ENCODE measurements at regions not wholly inside any gene's neighbourhood (a gene's known extent, or its start where the extent isn't known, plus 50 kb on each side); places are given as distances from the start of the nearest gene placed in this dataset.

DNA sequence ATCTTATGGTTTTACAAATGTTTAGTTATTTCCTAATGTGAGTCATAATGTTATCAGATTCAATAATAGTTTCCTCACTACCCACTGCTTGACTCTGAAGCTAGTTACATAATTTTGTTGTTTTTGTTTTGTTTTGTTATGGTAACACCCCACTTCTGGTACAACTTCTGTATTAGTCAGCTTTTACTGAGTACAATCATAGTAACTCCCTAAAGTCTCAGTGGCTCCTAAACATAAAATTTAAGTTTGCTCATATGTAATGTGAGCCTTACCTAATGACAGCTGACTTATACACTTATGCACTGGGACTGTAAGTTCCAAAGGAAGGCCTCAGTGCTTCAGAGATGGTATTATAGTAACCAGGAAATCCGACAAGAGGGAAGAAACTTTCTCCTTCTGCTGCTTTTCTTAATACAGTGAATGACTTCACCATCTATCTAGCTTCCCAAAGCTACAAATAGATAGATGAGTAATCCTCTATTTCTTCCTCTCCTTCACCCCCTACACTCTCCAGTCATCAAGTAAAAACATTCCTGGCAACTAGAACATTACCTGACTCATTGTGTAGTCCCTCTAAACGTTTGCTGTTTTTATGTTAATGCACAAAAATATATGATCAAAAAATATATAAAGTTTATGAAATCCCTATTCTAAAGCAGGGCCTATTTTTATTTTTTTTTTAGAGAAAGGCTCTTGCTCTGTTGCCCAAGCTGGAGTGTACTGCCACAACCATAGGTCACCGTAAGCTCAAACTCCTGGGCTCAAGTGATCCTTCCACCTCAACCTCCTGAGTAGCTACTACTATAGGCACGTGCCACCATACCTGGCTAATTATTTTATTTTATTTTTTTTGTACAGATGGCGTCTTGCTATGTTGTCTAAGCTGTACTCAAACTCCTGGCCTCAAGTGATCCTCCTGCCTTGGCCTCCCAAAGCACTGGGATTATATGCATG, 563.0 kb downstream of the SOX6 start:
- TF ChIP-seq, protein P1, sequence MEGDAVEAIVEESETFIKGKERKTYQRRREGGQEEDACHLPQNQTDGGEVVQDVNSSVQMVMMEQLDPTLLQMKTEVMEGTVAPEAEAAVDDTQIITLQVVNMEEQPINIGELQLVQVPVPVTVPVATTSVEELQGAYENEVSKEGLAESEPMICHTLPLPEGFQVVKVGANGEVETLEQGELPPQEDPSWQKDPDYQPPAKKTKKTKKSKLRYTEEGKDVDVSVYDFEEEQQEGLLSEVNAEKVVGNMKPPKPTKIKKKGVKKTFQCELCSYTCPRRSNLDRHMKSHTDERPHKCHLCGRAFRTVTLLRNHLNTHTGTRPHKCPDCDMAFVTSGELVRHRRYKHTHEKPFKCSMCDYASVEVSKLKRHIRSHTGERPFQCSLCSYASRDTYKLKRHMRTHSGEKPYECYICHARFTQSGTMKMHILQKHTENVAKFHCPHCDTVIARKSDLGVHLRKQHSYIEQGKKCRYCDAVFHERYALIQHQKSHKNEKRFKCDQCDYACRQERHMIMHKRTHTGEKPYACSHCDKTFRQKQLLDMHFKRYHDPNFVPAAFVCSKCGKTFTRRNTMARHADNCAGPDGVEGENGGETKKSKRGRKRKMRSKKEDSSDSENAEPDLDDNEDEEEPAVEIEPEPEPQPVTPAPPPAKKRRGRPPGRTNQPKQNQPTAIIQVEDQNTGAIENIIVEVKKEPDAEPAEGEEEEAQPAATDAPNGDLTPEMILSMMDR (IDR thresholded peaks at IDR 0.05; ENCODE audit: low read length, missing control alignments), result no peak
- DNase-seq (ENCODE audit: low read depth), result peak; percentile 80
- H3K4me3 ChIP-seq (replicated peaks; ENCODE audit: low read depth, low read length), result no peak overlapping the region

DNA sequence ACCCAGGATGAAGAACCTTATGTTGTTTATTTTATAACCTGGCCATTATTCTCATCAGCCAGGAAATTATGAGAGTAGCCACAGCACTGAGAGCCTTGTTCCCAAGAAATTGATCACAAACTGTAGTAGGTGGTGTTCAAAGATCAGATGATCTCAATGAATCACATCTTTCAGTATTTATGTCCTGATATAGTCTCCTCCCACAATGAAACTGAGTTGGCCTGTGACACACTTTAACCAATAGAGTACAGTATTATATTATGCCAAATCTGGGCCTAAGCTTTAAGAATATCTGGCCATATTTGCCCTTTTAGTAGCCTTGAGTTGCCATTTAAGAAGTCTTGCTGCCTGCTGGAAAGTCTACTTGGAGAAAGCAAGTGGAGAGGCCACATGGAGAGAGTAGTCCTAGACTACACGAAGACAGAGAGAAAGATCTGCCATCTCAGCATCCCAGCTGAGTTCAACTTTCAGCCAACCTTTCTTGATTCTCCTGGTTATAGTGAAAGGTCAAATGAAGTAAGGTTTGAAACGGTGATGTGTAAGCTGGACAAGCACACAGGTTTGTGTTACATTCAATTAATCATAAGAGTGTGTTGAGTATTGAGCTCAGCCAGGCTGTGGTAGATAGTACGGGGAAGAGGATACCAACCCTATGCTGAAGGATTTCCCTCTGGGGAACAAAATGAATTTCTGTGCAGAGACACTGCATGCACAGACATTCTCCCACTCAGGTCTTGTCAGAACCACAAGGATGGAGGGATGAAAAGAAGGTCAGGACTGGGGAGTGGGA, 561.8 kb downstream of the SOX6 start:
- no peak overlapping the region for H3K4me3 ChIP-seq (replicated peaks; ENCODE audit: low read depth, low read length)
- TF ChIP-seq, protein P1 (IDR thresholded peaks at IDR 0.05; ENCODE audit: low read length, missing control alignments), result no peak

DNA sequence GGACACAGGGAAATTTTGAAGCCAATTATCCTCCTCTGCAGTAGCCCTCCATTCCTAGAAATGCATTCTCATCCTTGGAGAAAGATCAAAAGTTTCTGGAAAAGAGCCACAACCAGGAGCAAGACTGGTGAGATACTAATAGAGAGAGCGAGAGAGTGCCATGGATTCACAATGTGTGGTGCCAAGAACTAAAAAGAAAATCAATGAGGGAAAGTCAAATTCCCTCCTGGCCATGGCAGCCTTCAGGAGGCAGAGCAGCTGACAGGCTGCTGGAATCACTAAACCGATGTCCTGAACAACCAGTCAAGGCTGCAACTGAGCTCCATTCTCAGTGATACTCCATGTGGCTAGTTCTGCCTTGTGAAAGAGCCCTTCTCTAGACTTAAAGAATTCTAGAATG, 561.0 kb downstream of the SOX6 start:
- TF ChIP-seq, protein P1 (IDR thresholded peaks at IDR 0.05; ENCODE audit: low read length, missing control alignments), result no peak
- H3K4me3 ChIP-seq (replicated peaks; ENCODE audit: low read depth, low read length), result no peak overlapping the region
- no peak for DNase-seq (ENCODE audit: low read depth)

More for the DNA sequence above, 561.8 kb downstream of the SOX6 start:
- no peak for DNase-seq (ENCODE audit: low read depth)

DNA sequence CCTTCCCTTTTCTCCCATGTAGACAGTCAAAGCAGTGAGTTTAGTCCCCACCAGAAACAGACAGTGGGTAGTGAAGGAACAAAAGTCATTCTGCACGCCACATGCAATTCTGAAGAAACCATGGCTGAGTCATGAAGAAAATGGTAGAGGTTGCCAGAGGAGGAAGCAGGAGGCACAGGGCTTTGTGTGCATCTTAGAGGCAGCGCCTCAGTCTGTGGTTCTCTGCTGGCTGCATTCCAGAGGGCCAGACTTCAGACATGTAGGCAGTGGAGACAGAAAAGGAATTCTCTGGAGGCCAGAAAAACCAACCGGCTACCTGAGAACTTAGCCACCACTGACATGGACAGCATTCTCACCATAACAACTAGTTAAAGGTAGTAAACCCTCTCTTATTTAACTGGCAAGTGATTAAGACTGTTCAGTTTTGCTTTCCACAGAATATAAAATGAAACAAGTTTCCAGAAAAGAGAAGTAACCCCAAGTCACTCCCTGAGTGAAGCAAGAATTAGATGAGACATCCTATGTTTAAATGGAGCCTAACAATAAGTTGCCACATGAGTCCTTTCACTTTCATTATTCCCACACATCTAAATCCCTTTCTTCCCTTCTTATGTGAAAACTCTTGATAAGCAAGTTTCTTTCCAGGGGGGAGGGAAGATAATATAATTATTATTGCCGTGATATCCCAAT, 556.1 kb downstream of the SOX6 start:
- peak; percentile 91 for DNase-seq (ENCODE audit: low read depth)

DNA sequence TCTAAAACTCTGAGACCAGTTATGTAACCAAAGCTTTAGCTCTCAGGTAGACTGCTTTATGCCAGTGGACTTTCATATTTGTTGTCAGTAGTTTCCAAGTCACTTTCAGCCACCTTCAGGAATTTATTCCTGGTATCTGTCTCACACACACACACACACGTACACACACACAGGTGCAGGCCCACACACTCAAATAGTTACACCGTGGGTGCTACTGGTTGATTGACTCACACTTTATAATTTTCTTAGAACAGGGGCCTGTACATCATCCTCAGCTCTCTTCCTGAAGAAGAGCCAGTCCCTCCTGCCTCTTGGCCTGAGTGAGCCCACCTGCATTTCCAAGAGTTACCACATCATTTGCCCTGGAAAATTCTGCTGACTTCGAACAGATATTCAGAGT, 555.2 kb downstream of the SOX6 start:
- TF ChIP-seq, protein P1 (IDR thresholded peaks at IDR 0.05; ENCODE audit: low read length, missing control alignments), result no peak
- H3K4me3 ChIP-seq (replicated peaks; ENCODE audit: low read depth, low read length), result no peak overlapping the region
- DNase-seq (ENCODE audit: low read depth), result no peak

More for the DNA sequence above, 556.1 kb downstream of the SOX6 start:
- peak overlapping the region; percentile 20 for H3K4me3 ChIP-seq (replicated peaks; ENCODE audit: low read depth, low read length)
- TF ChIP-seq, protein P1 (IDR thresholded peaks at IDR 0.05; ENCODE audit: low read length, missing control alignments), result no peak

DNA sequence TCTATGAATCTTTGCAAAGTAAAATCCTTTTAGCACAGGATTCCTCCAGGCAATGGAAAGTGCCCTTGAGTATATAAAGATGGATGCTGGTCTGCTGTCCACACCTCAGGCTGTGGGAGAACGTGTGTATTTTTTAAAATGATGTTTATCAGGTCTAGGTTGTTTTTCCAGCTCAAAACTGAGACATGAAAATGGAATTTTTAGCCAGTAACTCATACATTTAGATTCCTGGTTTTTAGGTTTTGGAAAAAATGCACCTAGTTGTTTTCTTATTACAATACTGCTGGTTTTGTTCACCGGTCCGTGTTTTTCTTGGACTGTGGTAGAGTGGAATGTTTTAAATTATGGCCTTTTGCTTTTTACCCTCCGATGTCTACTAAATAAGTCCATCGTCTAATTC, 554.7 kb downstream of the SOX6 start:
- no peak for DNase-seq (ENCODE audit: low read depth)
- no peak overlapping the region for H3K4me3 ChIP-seq (replicated peaks; ENCODE audit: low read depth, low read length)
- TF ChIP-seq, protein P1 (IDR thresholded peaks at IDR 0.05; ENCODE audit: low read length, missing control alignments), result no peak

All from fibroblast of pulmonary artery (primary cell).